Glutamatergic neuron (in vitro differentiated cells): ENCODE measurements at regions not wholly inside any gene's neighbourhood (a gene's known extent, or its start where the extent isn't known, plus 50 kb on each side); places are given as distances from the start of the nearest gene placed in this dataset.

Experiments used
- DNase-seq: peaks from one replicate; pipeline ENCODE4 v3.0.0; 2022
- H3K27ac Mint-ChIP-seq: one replicate; pipeline ENCODE4 v1.8.0; 2020; ENCODE audit warnings: mild to moderate bottlenecking, mixed read lengths, inconsistent platforms; ENCODE audit not compliant: unreplicated experiment
- H3K27me3 Mint-ChIP-seq: one replicate; pipeline ENCODE4 v1.8.0; 2020; ENCODE audit warnings: mild to moderate bottlenecking, moderate library complexity, mixed read lengths, inconsistent platforms; ENCODE audit not compliant: unreplicated experiment
- H3K36me3 Mint-ChIP-seq: one replicate; pipeline ENCODE4 v1.8.0; 2020; ENCODE audit warnings: mild to moderate bottlenecking, mixed read lengths, inconsistent platforms; ENCODE audit not compliant: unreplicated experiment
- H3K4me1 Mint-ChIP-seq: one replicate; pipeline ENCODE4 v1.8.0; 2020; ENCODE audit warnings: mild to moderate bottlenecking, low read depth, mixed read lengths, inconsistent platforms; ENCODE audit not compliant: unreplicated experiment
- H3K4me3 Mint-ChIP-seq: one replicate; pipeline ENCODE4 v1.8.0; 2020; ENCODE audit warnings: mild to moderate bottlenecking, mixed read lengths, inconsistent platforms; ENCODE audit not compliant: unreplicated experiment
- H3K9me3 Mint-ChIP-seq: one replicate; pipeline ENCODE4 v1.8.0; 2020; ENCODE audit warnings: mild to moderate bottlenecking, moderate library complexity, mixed read lengths, inconsistent platforms; ENCODE audit not compliant: unreplicated experiment
- TF ChIP-seq, protein P1 (sequence below): fragments of 200-600 bp; sonication (generic); IDR thresholded peaks from one replicate; pipeline ENCODE4 v1.5.0; 2021; ENCODE audit not compliant: partially characterized antibody, unreplicated experiment

DNA sequence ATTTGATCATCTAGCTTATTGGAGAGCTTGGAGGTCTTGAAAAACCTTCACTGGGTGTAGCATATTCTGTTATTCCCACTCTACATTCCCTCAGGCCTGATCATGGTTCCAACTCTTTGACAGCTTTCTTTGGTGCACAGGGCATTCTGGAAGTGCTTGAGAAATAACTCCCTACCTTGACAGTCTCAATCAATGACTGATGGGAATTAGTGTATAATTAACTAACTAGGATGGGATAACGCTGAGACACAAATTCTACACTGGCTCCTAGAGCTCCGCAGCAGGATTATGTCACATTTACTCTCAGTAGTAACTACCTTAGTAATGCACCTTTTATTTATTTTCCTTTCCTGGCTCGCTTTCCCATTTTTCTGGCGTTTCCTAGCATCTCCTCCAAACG lies 236.4 kb downstream of the MAP2K6 start:
- TF ChIP-seq, protein P1, sequence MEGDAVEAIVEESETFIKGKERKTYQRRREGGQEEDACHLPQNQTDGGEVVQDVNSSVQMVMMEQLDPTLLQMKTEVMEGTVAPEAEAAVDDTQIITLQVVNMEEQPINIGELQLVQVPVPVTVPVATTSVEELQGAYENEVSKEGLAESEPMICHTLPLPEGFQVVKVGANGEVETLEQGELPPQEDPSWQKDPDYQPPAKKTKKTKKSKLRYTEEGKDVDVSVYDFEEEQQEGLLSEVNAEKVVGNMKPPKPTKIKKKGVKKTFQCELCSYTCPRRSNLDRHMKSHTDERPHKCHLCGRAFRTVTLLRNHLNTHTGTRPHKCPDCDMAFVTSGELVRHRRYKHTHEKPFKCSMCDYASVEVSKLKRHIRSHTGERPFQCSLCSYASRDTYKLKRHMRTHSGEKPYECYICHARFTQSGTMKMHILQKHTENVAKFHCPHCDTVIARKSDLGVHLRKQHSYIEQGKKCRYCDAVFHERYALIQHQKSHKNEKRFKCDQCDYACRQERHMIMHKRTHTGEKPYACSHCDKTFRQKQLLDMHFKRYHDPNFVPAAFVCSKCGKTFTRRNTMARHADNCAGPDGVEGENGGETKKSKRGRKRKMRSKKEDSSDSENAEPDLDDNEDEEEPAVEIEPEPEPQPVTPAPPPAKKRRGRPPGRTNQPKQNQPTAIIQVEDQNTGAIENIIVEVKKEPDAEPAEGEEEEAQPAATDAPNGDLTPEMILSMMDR, result no peak
- H3K4me1 Mint-ChIP-seq, result no peaks in the 10 kb centered on the region
- no peaks in the 10 kb centered on the region for H3K27me3 Mint-ChIP-seq
- peaks cover 1% of the 10 kb centered on the region for H3K9me3 Mint-ChIP-seq
- no peak for DNase-seq
- no peak overlapping the region for H3K4me3 Mint-ChIP-seq
- no peak overlapping the region for H3K27ac Mint-ChIP-seq
- peaks cover 10% of the 10 kb centered on the region for H3K36me3 Mint-ChIP-seq

DNA sequence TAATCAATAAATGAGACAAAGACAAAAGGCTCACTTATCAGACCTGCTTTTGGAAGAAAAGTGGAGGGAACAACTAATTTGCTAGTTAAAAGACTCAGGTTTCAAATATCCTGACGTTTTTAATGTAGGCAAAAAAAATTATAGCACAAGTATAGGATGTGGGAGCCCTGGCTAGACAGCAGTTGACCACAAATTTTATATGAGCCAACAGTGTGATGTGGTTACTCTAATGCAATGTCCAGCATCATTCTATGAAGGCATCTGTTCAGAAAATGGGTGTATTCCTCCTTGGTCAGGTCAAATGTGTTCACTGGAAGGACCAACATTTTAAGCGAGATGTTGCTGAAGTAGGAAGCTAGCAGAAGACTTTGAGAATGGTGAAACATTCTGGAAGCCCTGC lies 237.4 kb downstream of the MAP2K6 start:
- TF ChIP-seq, protein P1, result no peak
- no peak for DNase-seq
- Mint-ChIP-seq H3K9me3 (peaks cover 1% of the 10 kb centered on the region), H3K4me3 (no peak overlapping the region), H3K4me1 (no peaks in the 10 kb centered on the region), H3K27me3 (no peaks in the 10 kb centered on the region), H3K36me3 (peaks cover 10% of the 10 kb centered on the region), H3K27ac (no peak overlapping the region)

DNA sequence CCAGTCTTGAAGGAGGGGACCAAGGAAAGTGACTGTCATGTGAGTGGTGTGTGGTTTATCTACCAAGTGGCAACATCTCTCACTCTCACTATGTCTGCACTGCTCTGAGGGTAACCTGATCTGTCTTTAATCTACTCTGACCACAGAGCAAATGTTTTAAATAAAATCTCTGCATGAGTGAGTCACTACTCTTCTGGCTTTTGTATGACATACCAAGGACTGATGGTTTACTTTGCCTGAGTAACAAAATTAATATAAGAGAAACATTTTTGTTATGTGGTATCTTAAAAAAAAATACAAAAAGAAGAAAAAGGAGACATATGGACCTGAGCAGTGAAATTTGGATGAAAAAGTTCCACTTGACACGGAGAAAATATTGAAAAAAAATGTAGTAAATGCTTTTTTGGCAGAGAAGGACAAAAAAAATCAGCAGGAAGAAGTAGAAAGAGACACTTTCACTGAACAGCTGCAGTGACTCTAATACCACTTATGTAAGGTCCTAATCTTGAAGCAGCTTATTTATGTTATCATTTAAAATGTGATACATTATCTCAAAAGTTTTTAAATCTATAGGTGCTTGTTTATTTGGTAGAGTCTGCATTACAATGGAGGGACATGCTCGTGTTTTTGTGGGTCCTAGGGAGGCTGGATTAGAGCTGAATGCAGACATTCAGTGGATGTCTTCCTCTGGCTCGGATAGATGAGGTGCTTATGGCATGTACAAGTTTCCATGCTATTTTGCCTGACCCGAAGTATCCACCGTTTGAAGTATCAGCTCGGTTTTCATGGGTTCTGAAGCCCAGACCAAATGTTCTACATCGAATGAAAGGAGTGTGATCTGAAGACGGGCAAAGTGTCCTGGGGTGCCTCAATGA lies 240.7 kb downstream of the MAP2K6 start:
- Mint-ChIP-seq H3K4me1 (no peaks in the 10 kb centered on the region), H3K9me3 (peaks cover 1% of the 10 kb centered on the region), H3K27ac (no peak overlapping the region), H3K4me3 (no peak overlapping the region), H3K36me3 (peaks cover 10% of the 10 kb centered on the region), H3K27me3 (no peaks in the 10 kb centered on the region)
- DNase-seq, result no peak
- TF ChIP-seq, protein P1, result no peak

DNA sequence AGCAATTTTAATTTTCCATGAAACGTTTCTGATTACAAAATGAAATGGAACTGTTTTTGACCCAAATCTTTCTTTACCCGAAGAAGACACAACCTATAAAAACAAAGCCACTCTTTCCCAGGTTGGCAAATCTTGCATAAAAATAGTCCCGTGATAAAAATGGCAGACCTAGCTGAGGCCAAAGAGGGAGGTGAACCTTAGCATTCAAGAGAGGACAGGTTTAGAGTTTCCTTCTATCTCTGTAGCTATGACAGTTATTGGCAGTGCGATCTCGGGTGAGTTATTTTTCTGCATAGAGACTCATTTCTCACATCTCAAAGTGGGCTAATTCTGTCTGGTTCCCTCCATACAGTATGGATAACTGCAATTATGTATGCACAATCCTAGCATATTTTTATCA lies 241.4 kb downstream of the MAP2K6 start:
- no peak for DNase-seq
- peaks cover 10% of the 10 kb centered on the region for H3K36me3 Mint-ChIP-seq
- H3K9me3 Mint-ChIP-seq, result peaks cover 1% of the 10 kb centered on the region
- no peak overlapping the region for H3K4me3 Mint-ChIP-seq
- TF ChIP-seq, protein P1, result no peak
- no peaks in the 10 kb centered on the region for H3K27me3 Mint-ChIP-seq
- no peaks in the 10 kb centered on the region for H3K4me1 Mint-ChIP-seq
- H3K27ac Mint-ChIP-seq, result no peak overlapping the region

DNA sequence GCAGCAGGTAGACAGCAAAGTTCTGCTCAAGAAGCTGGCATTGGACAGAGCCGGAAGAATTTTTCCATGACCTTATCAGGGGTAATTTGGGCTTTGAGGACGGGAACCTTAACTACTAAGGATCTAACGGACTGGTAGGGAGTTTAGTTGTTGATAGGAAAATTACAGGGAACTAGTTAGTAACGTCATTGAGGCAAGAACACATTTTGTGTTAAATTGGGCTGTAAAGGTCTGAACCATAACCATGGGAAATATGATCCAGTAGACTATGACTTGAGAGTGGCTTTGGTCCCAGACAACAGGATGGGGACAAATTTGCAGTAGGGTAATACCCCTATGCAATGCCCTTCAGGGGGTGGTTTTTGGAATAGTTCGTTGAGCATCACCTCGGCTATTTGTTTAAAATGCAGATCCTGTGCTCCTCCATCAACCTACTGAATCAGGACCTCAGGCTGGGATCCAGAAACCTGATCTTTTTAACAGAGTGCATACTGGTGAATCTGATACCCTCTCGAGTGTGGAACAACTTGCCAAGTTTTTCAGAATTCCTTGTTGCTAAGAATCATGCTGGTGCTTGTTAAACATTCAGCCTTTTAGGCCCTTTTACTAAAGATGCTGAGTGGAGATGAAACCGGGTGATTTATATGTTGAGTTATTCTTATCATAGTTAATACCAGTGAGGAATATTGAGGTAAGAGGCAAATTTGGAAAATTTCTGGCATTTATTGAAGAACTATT lies 255.1 kb downstream of the MAP2K6 start:
- TF ChIP-seq, protein P1, result no peak
- no peak overlapping the region for H3K4me3 Mint-ChIP-seq
- no peaks in the 10 kb centered on the region for H3K36me3 Mint-ChIP-seq
- H3K27ac Mint-ChIP-seq, result no peak overlapping the region
- peaks cover 3% of the 10 kb centered on the region for H3K9me3 Mint-ChIP-seq
- no peak for DNase-seq
- H3K4me1 Mint-ChIP-seq, result no peaks in the 10 kb centered on the region
- no peaks in the 10 kb centered on the region for H3K27me3 Mint-ChIP-seq
